H1 (cell line): ENCODE measurements at regions not wholly inside any gene's neighbourhood (a gene's known extent, or its start where the extent isn't known, plus 50 kb on each side); places are given as distances from the start of the nearest gene placed in this dataset.

Experiments used
- TAF1 ChIP-seq: IDR thresholded peaks from 2 replicates; pipeline ENCODE4 v1.6.1; 2011; ENCODE audit warnings: mild to moderate bottlenecking, low read depth, low read length

- TF ChIP-seq TAF1, result no peak
- TF ChIP-seq, all 59 proteins: peak for 0
Measured at GRCh38 chr14:101076451-101077198, 173.1 kb upstream of the RTL1 start (continued).
